Body of pancreas (tissue), 4 donors: ENCODE measurements at regions not wholly inside any gene's neighbourhood (a gene's known extent, or its start where the extent isn't known, plus 50 kb on each side); places are given as distances from the start of the nearest gene placed in this dataset.

Experiments used
- ATAC-seq: fragments of 150-250 bp; one replicate; pipeline ENCODE4 v1.9.1; 2016
- DNase-seq, 4 donors: peaks; one replicate each; pipeline ENCODE4 v3.0.0-alpha.2; 2019
- H3K27ac ChIP-seq, 4 donors: fragments of 200-600 bp; sonication (generic); 1 replicate in 3 of 4; 2 replicates in 1 of 4; pipeline versions ENCODE4 v1.5.1 to v1.6.1; 2016 to 2019; ENCODE audit warnings: mild to moderate bottlenecking in 1 of 4, mixed read lengths in 1 of 4, moderate library complexity in 1 of 4
- H3K27me3 ChIP-seq, 2 donors: fragments of 200-600 bp; sonication (generic); one replicate each; pipeline ENCODE4 v1.6.0; 2016; ENCODE audit warnings: mild to moderate bottlenecking in 1 of 2
- H3K36me3 ChIP-seq, 2 donors: fragments of 200-600 bp; sonication (generic); replicated peaks in 1 of 2; 2 replicates each; pipeline ENCODE4 v1.5.1; 2016; ENCODE audit warnings: low read depth in 2 of 2; ENCODE audit not compliant: insufficient read depth in 1 of 2
- H3K4me1 ChIP-seq: fragments of 200-600 bp; sonication (generic); one replicate; pipeline ENCODE4 v1.6.0; 2016
- H3K4me3 ChIP-seq, 2 donors: fragments of 200-600 bp; sonication (generic); 1 replicate in 1 of 2; 2 replicates in 1 of 2; pipeline ENCODE4 v1.5.1; 2016 to 2019
- H3K9me3 ChIP-seq, 3 donors: fragments of 200-600 bp; sonication (generic); 1 replicate in 2 of 3; 2 replicates in 1 of 3; pipeline ENCODE4 v1.5.1; 2016
- POLR2A ChIP-seq, 3 donors: fragments of 450-650 bp; IDR thresholded peaks; one replicate each; pipeline ENCODE4 v1.6.1; 2016; ENCODE audit warnings: antibody characterized with exemption in 3 of 3, mild to moderate bottlenecking in 2 of 3
- WGBS, 2 donors: methylation state at CpG; one replicate each; pipeline ENCODE4 v1.1.5; 2017; 5-methylcytosine and 5-hydroxymethylcytosine counted together
- intact Hi-C: fragments of 100-400 bp; cut with DNase I; formaldehyde crosslinking; loops from one replicate; pipeline ENCODE4 v1.15.1; 2023
- TF ChIP-seq, protein P1 (sequence below), 7 experiments: fragments of 450-650 bp in 4 of 7; fragments of 200-600 bp in 3 of 7; sonication (generic) in 3 of 7; IDR thresholded peaks; one replicate each; pipeline ENCODE4 v1.5.1; 2016 to 2019; ENCODE audit warnings: antibody characterized with exemption in 7 of 7

DNA sequence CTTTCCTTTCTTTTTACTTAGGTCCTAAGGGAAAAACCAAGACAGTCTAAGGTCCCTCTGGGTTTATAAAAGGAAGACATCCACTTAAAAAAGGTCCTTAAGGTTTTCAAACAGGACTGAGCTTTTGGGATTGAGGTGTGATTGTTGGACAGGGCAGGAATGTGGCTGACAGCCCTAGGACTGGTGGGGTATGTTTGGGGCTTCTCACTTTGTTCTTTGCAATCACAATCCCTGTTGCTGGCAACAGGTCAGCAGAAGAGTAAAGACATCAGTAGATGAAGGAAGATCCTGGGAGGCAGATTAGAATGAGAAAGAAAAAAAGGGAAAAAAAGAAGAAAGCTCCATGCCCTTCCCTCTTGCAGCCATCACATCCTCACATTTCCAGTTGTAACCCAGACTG is 101.4 kb upstream of the TARS1 start:
- no peak for TF ChIP-seq POLR2A (IDR thresholded peaks at IDR 0.05)
- TF ChIP-seq, protein P1, sequence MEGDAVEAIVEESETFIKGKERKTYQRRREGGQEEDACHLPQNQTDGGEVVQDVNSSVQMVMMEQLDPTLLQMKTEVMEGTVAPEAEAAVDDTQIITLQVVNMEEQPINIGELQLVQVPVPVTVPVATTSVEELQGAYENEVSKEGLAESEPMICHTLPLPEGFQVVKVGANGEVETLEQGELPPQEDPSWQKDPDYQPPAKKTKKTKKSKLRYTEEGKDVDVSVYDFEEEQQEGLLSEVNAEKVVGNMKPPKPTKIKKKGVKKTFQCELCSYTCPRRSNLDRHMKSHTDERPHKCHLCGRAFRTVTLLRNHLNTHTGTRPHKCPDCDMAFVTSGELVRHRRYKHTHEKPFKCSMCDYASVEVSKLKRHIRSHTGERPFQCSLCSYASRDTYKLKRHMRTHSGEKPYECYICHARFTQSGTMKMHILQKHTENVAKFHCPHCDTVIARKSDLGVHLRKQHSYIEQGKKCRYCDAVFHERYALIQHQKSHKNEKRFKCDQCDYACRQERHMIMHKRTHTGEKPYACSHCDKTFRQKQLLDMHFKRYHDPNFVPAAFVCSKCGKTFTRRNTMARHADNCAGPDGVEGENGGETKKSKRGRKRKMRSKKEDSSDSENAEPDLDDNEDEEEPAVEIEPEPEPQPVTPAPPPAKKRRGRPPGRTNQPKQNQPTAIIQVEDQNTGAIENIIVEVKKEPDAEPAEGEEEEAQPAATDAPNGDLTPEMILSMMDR (IDR thresholded peaks at IDR 0.05) = no peak
- H3K36me3 ChIP-seq = no peaks in the 10 kb centered on the region
- intact Hi-C loops = no loop called here

GRCh38 chr5:33340195-33340594 is 100.6 kb upstream of the TARS1 start:
- Histone ChIP-seq H3K4me3 (no peak overlapping the region), H3K27ac (no peak overlapping the region), H3K4me1 (no peaks in the 10 kb centered on the region), H3K9me3 (no peaks in the 10 kb centered on the region), H3K36me3 (no peaks in the 10 kb centered on the region), H3K27me3 (no peaks in the 10 kb centered on the region)
- intact Hi-C loops = no loop called here
- DNase-seq = no peak
- 33 to 71% methylated on average over 3 of the region's 3 CpGs for WGBS, 2 donors
- ATAC-seq = no peak
- no peak for TF ChIP-seq POLR2A (IDR thresholded peaks at IDR 0.05)
- TF ChIP-seq, protein P1 (IDR thresholded peaks at IDR 0.05) = no peak

More for the DNA sequence above, 101.4 kb upstream of the TARS1 start:
- H3K4me3 ChIP-seq = no peak overlapping the region
- no peak overlapping the region for H3K27ac ChIP-seq
- no peaks in the 10 kb centered on the region for H3K4me1 ChIP-seq
- no peaks in the 10 kb centered on the region for H3K9me3 ChIP-seq
- ATAC-seq = no peak
- DNase-seq = no peak
- no peaks in the 10 kb centered on the region for H3K27me3 ChIP-seq

GRCh38 chr5:33341351-33341750 is 99.4 kb upstream of the TARS1 start:
- intact Hi-C loops = no loop called here
- Histone ChIP-seq H3K4me3 (no peak overlapping the region), H3K4me1 (no peaks in the 10 kb centered on the region), H3K27me3 (no peaks in the 10 kb centered on the region), H3K27ac (no peak overlapping the region), H3K36me3 (no peaks in the 10 kb centered on the region), H3K9me3 (no peaks in the 10 kb centered on the region)
- TF ChIP-seq POLR2A (IDR thresholded peaks at IDR 0.05) = no peak
- TF ChIP-seq, protein P1 (IDR thresholded peaks at IDR 0.05) = no peak
- whole genome bisulfite sequencing, 2 donors = 68 to 79% methylated on average over 4 of the region's 4 CpGs
- no peak for ATAC-seq
- DNase-seq = no peak

DNA sequence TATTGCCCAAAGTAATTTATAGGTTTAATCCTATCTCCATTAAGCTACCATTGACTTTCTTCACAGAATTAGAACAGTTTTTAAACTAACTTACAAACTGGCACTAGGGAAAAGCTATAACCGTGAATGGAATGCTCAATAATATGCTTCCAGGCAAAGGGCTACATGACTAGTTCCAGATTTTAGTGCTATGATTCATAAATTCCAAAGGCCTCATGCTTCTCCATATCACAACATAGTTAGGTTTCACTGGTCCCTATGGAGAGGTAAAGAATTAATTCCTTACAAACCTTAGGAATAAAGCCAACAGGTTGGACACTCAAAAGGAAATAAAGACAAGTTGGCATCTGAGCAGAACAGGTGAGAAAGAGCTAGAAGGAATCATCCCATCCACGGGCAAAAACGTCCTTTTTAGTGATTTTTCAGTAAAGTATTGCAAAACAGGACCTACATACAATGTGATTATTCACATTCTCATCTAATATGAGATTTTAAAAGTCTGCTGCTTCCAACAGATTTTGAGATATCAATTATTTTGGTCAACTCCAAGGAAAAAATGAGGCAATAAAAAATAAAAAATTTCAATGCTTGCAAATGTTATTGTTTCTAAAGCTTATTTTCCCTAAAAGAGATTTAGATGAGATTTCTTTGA is 97.0 kb upstream of the TARS1 start:
- H3K27ac ChIP-seq = no peak overlapping the region

More for the DNA sequence above, 97.0 kb upstream of the TARS1 start:
- Histone ChIP-seq H3K4me1 (no peaks in the 10 kb centered on the region), H3K36me3 (no peaks in the 10 kb centered on the region), H3K9me3 (no peaks in the 10 kb centered on the region), H3K27me3 (no peaks in the 10 kb centered on the region), H3K4me3 (no peak overlapping the region)
- TF ChIP-seq, protein P1 (IDR thresholded peaks at IDR 0.05) = no peak
- TF ChIP-seq POLR2A (IDR thresholded peaks at IDR 0.05) = no peak
- no peak for DNase-seq
- intact Hi-C loops = no loop called here
- no peak for ATAC-seq
- 41 to 58% methylated on average over 3 of the region's 3 CpGs for whole genome bisulfite sequencing, 2 donors
